ENCODE measurements at regions not wholly inside any gene's neighbourhood (a gene's known extent, or its start where the extent isn't known, plus 50 kb on each side); places are given as distances from the start of the nearest gene placed in this dataset.

- TF ChIP-seq, protein P1, sequence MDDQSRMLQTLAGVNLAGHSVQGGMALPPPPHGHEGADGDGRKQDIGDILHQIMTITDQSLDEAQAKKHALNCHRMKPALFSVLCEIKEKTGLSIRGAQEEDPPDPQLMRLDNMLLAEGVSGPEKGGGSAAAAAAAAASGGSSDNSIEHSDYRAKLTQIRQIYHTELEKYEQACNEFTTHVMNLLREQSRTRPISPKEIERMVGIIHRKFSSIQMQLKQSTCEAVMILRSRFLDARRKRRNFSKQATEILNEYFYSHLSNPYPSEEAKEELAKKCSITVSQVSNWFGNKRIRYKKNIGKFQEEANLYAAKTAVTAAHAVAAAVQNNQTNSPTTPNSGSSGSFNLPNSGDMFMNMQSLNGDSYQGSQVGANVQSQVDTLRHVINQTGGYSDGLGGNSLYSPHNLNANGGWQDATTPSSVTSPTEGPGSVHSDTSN (IDR thresholded peaks at IDR 0.05) = no peak
- no peak for TF ChIP-seq ZSCAN20 (CRISPR knock-in tag; IDR thresholded peaks at IDR 0.05)
- TF ChIP-seq JUNB (IDR thresholded peaks at IDR 0.05) = no peak
- no peak for TF ChIP-seq CHD2 (IDR thresholded peaks at IDR 0.05; ENCODE audit: low read length, partially characterized antibody)
- TF ChIP-seq E2F6 (IDR thresholded peaks at IDR 0.05; ENCODE audit: borderline replicate concordance, low read depth) = no peak
- TF ChIP-seq, protein P2, sequence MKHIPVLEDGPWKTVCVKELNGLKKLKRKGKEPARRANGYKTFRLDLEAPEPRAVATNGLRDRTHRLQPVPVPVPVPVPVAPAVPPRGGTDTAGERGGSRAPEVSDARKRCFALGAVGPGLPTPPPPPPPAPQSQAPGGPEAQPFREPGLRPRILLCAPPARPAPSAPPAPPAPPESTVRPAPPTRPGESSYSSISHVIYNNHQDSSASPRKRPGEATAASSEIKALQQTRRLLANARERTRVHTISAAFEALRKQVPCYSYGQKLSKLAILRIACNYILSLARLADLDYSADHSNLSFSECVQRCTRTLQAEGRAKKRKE (CRISPR knock-in tag; IDR thresholded peaks at IDR 0.05; ENCODE audit: low read depth) = no peak
- no peak for TF ChIP-seq FOSB (CRISPR knock-in tag; IDR thresholded peaks at IDR 0.05)
- TF ChIP-seq HOXB5 (CRISPR knock-in tag; IDR thresholded peaks at IDR 0.05) = no peak
- TF ChIP-seq NR3C1 (IDR thresholded peaks at IDR 0.05) = no peak
- TF ChIP-seq KDM1A (IDR thresholded peaks at IDR 0.05; ENCODE audit: low read depth) = no peak
- no peak for TF ChIP-seq CBX8 (IDR thresholded peaks at IDR 0.05)
- TF ChIP-seq NFE2L2 (conservative IDR thresholded peaks at IDR 0.05; ENCODE audit: low read length) = no peak
- TF ChIP-seq RCOR1 (IDR thresholded peaks at IDR 0.05; ENCODE audit: low read depth, low read length) = no peak
- no peak for TF ChIP-seq MYC (IDR thresholded peaks at IDR 0.05; ENCODE audit: borderline replicate concordance, low read length)
- no peak for TF ChIP-seq HOXB13 (CRISPR knock-in tag; IDR thresholded peaks at IDR 0.05; ENCODE audit: low read depth)
- Histone ChIP-seq H3K27ac (no peak overlapping the region), H3K9me3 (no peaks in the 10 kb centered on the region), H3K4me2 (no peak overlapping the region), H3K4me3 (no peak overlapping the region), H3K4me1 (no peaks in the 10 kb centered on the region)
- DNase-seq (ENCODE audit: low read depth in 1 of 2, low spot score in 1 of 2) (no peak), FAIRE-seq (no peak), ATAC-seq (no peak)
- CTCF ChIA-PET = no interaction called here
- WGBS (ENCODE audit: missing lambda C conversion rate) = 27% methylated on average over 1 of the region's 1 CpG
- POLR2A ChIA-PET = no interaction called here
These were observed 483.4 kb upstream of the PCDH9 start for GRCh38 chr13:67713571-67713970.

GRCh38 chr13:67696775-67697174 lies 466.6 kb upstream of the PCDH9 start:
- Histone ChIP-seq H3K4me1 (no peaks in the 10 kb centered on the region), H3K27ac (no peak overlapping the region), H3K4me3 (no peak overlapping the region), H3K9me3 (no peaks in the 10 kb centered on the region), H3K4me2 (no peak overlapping the region)
- no peak for FAIRE-seq
- CTCF ChIA-PET = no interaction called here
- ATAC-seq = no peak
- WGBS (ENCODE audit: missing lambda C conversion rate) = 26% methylated on average over 3 of the region's 3 CpGs
- POLR2A ChIA-PET = no interaction called here
- TF ChIP-seq NPAS2 (CRISPR knock-in tag; IDR thresholded peaks at IDR 0.05; ENCODE audit: borderline replicate concordance) (no peak), EHMT2 (IDR thresholded peaks at IDR 0.05; ENCODE audit: low read depth) (no peak), POLR2AphosphoS2 (conservative IDR thresholded peaks at IDR 0.05; ENCODE audit: low read length) (no peak), BHLHE40 (IDR thresholded peaks at IDR 0.05; ENCODE audit: low read depth, low read length) (no peak), RARB (CRISPR knock-in tag; IDR thresholded peaks at IDR 0.05) (no peak), MAX (IDR thresholded peaks at IDR 0.05) (no peak), MAFK (IDR thresholded peaks at IDR 0.05; ENCODE audit: partially characterized antibody) (no peak)
- DNase-seq (ENCODE audit: low read depth in 1 of 2, low spot score in 1 of 2) = no peak

DNA sequence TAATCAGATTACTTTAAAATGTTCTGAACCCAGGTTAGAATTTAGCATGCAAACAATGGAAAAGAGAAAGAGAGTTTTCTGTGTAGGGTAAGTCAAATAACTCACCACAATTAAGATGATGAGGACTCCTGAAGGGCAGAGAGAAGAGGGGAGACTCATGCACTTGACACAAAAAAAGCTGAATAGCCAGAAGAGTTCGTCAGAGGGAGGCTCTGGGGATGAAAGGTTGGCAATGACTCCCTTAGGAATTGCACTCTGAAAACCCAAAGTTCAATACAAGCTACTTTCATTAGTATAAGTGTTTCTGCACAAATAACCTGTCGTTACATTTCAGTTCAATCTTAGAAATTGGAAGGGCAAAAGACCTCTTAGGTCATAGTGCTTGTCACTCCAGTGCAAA lies 434.4 kb upstream of the PCDH9 start:
- ATAC-seq (no peak), DNase-seq (ENCODE audit: low read depth in 1 of 2, low spot score in 1 of 2) (no peak), FAIRE-seq (no peak)
- no peak overlapping the region for H3K4me2 ChIP-seq
- no peak overlapping the region for H3K4me3 ChIP-seq
- no peak overlapping the region for H3K27ac ChIP-seq
- ChIA-PET POLR2A (no interaction called here), CTCF (no interaction called here)
- TF ChIP-seq CEBPB (IDR thresholded peaks at IDR 0.05) (no peak), E2F6 (IDR thresholded peaks at IDR 0.05; ENCODE audit: borderline replicate concordance, low read depth) (no peak), SREBF2 (IDR thresholded peaks at IDR 0.05) (no peak)
- no peaks in the 10 kb centered on the region for H3K9me3 ChIP-seq
- H3K4me1 ChIP-seq = no peaks in the 10 kb centered on the region
- WGBS (ENCODE audit: missing lambda C conversion rate) = 18% methylated on average over 2 of the region's 2 CpGs
